ENCODE measurements at regions not wholly inside any gene's neighbourhood (a gene's known extent, or its start where the extent isn't known, plus 50 kb on each side); places are given as distances from the start of the nearest gene placed in this dataset.

DNA sequence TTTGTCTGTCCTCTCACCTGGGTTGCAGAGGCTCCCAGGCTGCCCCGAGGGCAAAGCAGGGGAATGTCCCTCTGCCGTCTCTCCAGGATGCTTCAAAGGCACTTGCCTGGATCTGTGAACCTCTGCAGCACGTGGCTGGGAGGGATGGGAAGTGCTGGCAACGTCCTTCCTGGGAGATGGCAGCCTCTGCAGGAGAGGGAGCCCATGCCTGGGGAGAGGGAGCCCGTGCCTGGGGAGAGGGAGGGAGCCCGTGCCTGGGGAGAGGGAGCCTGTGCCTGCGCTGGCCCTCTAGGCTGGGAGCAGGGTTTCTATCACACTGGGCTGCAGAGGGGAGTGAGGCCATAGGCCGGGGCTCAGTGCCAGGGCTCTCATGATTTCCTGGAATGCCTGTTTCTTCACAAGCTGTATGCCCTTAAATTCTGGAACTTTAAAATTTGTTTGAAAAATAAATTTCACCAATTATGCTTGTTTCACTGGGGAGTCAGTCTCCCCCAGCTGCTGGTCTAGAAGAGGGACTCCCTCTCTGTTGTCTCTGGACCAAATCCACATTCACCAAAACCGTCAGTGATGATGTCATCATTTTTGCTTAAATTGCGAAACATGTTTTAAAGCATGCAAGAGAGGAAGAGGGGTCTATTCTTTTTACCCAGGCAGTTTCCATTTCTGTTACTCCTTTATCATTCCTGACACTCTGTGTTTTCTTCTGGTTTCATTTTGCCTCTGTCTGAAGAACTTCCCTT, 135.7 kb downstream of the DNAJB6 start:
- H3K9me3 ChIP-seq (ENCODE audit: insufficient read depth, low read depth, low read length) = 0 out of 2 replicates have a peak, but pooled peaks cover 5% of the 10 kb centered on the region
- H3K4me1 ChIP-seq (ENCODE audit: insufficient read depth, low read length, poor library complexity, severe bottlenecking) = no peaks in the 10 kb centered on the region
- H4K20me1 ChIP-seq (ENCODE audit: insufficient read depth, low read length, poor library complexity, severe bottlenecking) = no peaks in the 10 kb centered on the region
- no peaks in the 10 kb centered on the region for H3K36me3 ChIP-seq (ENCODE audit: insufficient read depth, low read length)
- no peak overlapping the region for H3K4me2 ChIP-seq (ENCODE audit: low read depth, low read length, poor library complexity, severe bottlenecking)
- no peaks in the 10 kb centered on the region for H3K27me3 ChIP-seq (ENCODE audit: insufficient read depth, low read length, poor library complexity, severe bottlenecking)
- no peak overlapping the region for H3K4me3 ChIP-seq (ENCODE audit: low read length, poor library complexity, severe bottlenecking)
- no peak overlapping the region for H2AFZ ChIP-seq (ENCODE audit: low read length)
- TF ChIP-seq, protein P1, sequence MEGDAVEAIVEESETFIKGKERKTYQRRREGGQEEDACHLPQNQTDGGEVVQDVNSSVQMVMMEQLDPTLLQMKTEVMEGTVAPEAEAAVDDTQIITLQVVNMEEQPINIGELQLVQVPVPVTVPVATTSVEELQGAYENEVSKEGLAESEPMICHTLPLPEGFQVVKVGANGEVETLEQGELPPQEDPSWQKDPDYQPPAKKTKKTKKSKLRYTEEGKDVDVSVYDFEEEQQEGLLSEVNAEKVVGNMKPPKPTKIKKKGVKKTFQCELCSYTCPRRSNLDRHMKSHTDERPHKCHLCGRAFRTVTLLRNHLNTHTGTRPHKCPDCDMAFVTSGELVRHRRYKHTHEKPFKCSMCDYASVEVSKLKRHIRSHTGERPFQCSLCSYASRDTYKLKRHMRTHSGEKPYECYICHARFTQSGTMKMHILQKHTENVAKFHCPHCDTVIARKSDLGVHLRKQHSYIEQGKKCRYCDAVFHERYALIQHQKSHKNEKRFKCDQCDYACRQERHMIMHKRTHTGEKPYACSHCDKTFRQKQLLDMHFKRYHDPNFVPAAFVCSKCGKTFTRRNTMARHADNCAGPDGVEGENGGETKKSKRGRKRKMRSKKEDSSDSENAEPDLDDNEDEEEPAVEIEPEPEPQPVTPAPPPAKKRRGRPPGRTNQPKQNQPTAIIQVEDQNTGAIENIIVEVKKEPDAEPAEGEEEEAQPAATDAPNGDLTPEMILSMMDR (conservative IDR thresholded peaks at IDR 0.05; ENCODE audit: low read length) = no peak
- no peak for TF ChIP-seq EZH2phosphoT487 (IDR thresholded peaks at IDR 0.05; ENCODE audit: borderline replicate concordance)
- no peak overlapping the region for H3K9ac ChIP-seq (ENCODE audit: low read depth, low read length, poor library complexity, severe bottlenecking)
- H3K9me2 ChIP-seq (replicated peaks; ENCODE audit: low read depth, low read length) = no peaks in the 10 kb centered on the region
- H3F3A ChIP-seq (ENCODE audit: low read depth) = no peaks in the 10 kb centered on the region
- H3K79me2 ChIP-seq (ENCODE audit: insufficient read depth, low read length) = no peaks in the 10 kb centered on the region

- no peaks in the 10 kb centered on the region for H3F3A ChIP-seq (ENCODE audit: low read depth)
- no peak overlapping the region for H3K4me2 ChIP-seq (ENCODE audit: low read depth, low read length, poor library complexity, severe bottlenecking)
- no peaks in the 10 kb centered on the region for H3K36me3 ChIP-seq (ENCODE audit: insufficient read depth, low read length)
- no peaks in the 10 kb centered on the region for H3K4me1 ChIP-seq (ENCODE audit: insufficient read depth, low read length, poor library complexity, severe bottlenecking)
- no peaks in the 10 kb centered on the region for H3K27me3 ChIP-seq (ENCODE audit: insufficient read depth, low read length, poor library complexity, severe bottlenecking)
- no peaks in the 10 kb centered on the region for H3K9me2 ChIP-seq (replicated peaks; ENCODE audit: low read depth, low read length)
- no peak overlapping the region for H2AFZ ChIP-seq (ENCODE audit: low read length)
- no peaks in the 10 kb centered on the region for H3K79me2 ChIP-seq (ENCODE audit: insufficient read depth, low read length)
- 0 out of 2 replicates have a peak, but pooled peaks cover 5% of the 10 kb centered on the region for H3K9me3 ChIP-seq (ENCODE audit: insufficient read depth, low read depth, low read length)
- no peak for TF ChIP-seq EZH2phosphoT487 (IDR thresholded peaks at IDR 0.05; ENCODE audit: borderline replicate concordance)
- TF ChIP-seq, protein P1 (conservative IDR thresholded peaks at IDR 0.05; ENCODE audit: low read length) = no peak
- no peak overlapping the region for H3K9ac ChIP-seq (ENCODE audit: low read depth, low read length, poor library complexity, severe bottlenecking)
- H4K20me1 ChIP-seq (ENCODE audit: insufficient read depth, low read length, poor library complexity, severe bottlenecking) = no peaks in the 10 kb centered on the region
- no peak overlapping the region for H3K4me3 ChIP-seq (ENCODE audit: low read length, poor library complexity, severe bottlenecking)
Observed at GRCh38 chr7:157473051-157473569, 136.3 kb downstream of the DNAJB6 start.

DNA sequence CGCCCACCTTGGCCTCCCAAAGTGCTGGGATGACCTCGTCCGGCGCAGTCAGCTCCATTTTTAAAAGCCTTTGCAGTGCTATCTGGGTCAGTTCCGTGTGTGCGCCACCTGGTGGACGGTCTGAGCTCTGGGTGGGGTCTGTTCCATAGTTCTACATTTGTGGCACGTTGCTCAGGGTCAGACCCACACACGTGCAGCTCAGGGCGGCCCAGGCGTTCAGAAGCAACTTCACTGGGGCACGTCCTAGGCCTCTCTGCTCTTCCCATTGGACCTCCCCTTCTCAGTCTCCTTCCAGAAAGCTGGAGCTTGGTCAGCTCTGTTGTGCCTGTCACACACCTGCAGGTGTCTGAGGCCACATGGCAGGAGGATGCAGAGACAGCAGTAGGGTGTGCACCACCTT, 137.9 kb downstream of the DNAJB6 start:
- no peak overlapping the region for H3K9ac ChIP-seq (ENCODE audit: low read depth, low read length, poor library complexity, severe bottlenecking)
- no peaks in the 10 kb centered on the region for H3K9me2 ChIP-seq (replicated peaks; ENCODE audit: low read depth, low read length)
- TF ChIP-seq EZH2phosphoT487 (IDR thresholded peaks at IDR 0.05; ENCODE audit: borderline replicate concordance) = no peak
- TF ChIP-seq, protein P1 (conservative IDR thresholded peaks at IDR 0.05; ENCODE audit: low read length) = peak; percentile 58
- no peaks in the 10 kb centered on the region for H3K36me3 ChIP-seq (ENCODE audit: insufficient read depth, low read length)
- H3K4me1 ChIP-seq (ENCODE audit: insufficient read depth, low read length, poor library complexity, severe bottlenecking) = no peaks in the 10 kb centered on the region
- no peaks in the 10 kb centered on the region for H3K79me2 ChIP-seq (ENCODE audit: insufficient read depth, low read length)
- H4K20me1 ChIP-seq (ENCODE audit: insufficient read depth, low read length, poor library complexity, severe bottlenecking) = no peaks in the 10 kb centered on the region
- no peak overlapping the region for H2AFZ ChIP-seq (ENCODE audit: low read length)
- no peaks in the 10 kb centered on the region for H3F3A ChIP-seq (ENCODE audit: low read depth)
- no peak overlapping the region for H3K4me2 ChIP-seq (ENCODE audit: low read depth, low read length, poor library complexity, severe bottlenecking)
- H3K9me3 ChIP-seq (ENCODE audit: insufficient read depth, low read depth, low read length) = 0 out of 2 replicates have a peak, but pooled peaks cover 5% of the 10 kb centered on the region
- H3K27me3 ChIP-seq (ENCODE audit: insufficient read depth, low read length, poor library complexity, severe bottlenecking) = no peaks in the 10 kb centered on the region
- no peak overlapping the region for H3K4me3 ChIP-seq (ENCODE audit: low read length, poor library complexity, severe bottlenecking)

Measured in Loucy (cell line).